ENCODE measurements at regions not wholly inside any gene's neighbourhood (a gene's known extent, or its start where the extent isn't known, plus 50 kb on each side); places are given as distances from the start of the nearest gene placed in this dataset.

- Histone ChIP-seq H3K4me2 (ENCODE audit: low read depth, low read length) (no peak overlapping the region), H3K4me3 (replicated peaks in 1 of 3; ENCODE audit: insufficient read depth in 1 of 3, low read depth in 2 of 3, low read length in 3 of 3) (no peak overlapping the region), H4K20me1 (ENCODE audit: insufficient read depth, low read length) (no peaks in the 10 kb centered on the region), H2AFZ (ENCODE audit: low read length) (no peak overlapping the region), H3K9me3 (ENCODE audit: low read length) (no peaks in the 10 kb centered on the region), H3K27ac (ENCODE audit: extremely low read length, insufficient read depth, low read length) (no peak overlapping the region), H3K9ac (ENCODE audit: insufficient read depth, low read depth, low read length) (no peak overlapping the region), H3K79me2 (ENCODE audit: insufficient read depth, low read length) (no peaks in the 10 kb centered on the region), H3K36me3 (replicated peaks in 1 of 2; ENCODE audit: control insufficient read depth in 1 of 2, insufficient read depth in 2 of 2, low read length in 2 of 2) (no peaks in the 10 kb centered on the region), H3K27me3 (ENCODE audit: control insufficient read depth in 1 of 2, insufficient read depth in 2 of 2, low read length in 2 of 2) (no peaks in the 10 kb centered on the region), H3K4me1 (ENCODE audit: insufficient read depth, low read length) (no peaks in the 10 kb centered on the region)
- BruUV-seq (replicated peaks), result no TSS peak
- ChIA-PET POLR2A (no interaction called here), CTCF (ENCODE audit: low intra/inter-chr PET ratio, low total read pairs) (no interaction called here)
- in situ Hi-C loops (cut with HindIII; ENCODE audit: extremely low pct_ligation_motif_present, low pct_unique_long_range_greater_than_20kb) (no loop called here), intact Hi-C loops (cut with micrococcal nuclease; ENCODE audit: unreplicated experiment) (no loop called here)
- ATAC-seq (no peak), FAIRE-seq (no peak), DNase-seq (ENCODE audit: low spot score) (no peak)
- no peak for TF ChIP-seq HNRNPL (IDR thresholded peaks at IDR 0.05; ENCODE audit: low read depth, low read length)
- TF ChIP-seq ZNF749 (CRISPR knock-in tag; IDR thresholded peaks at IDR 0.05; ENCODE audit: borderline replicate concordance), result no peak
- no peak for TF ChIP-seq HCFC1 (IDR thresholded peaks at IDR 0.05; ENCODE audit: low read depth, low read length)
- no peak for TF ChIP-seq KLF13 (CRISPR knock-in tag; IDR thresholded peaks at IDR 0.05)
- no peak for TF ChIP-seq ZBTB43 (CRISPR knock-in tag; conservative IDR thresholded peaks at IDR 0.05)
- no peak for TF ChIP-seq MTA3 (CRISPR knock-in tag; IDR thresholded peaks at IDR 0.05)
- TF ChIP-seq ZNF784 (CRISPR knock-in tag; IDR thresholded peaks at IDR 0.05; ENCODE audit: borderline replicate concordance), result no peak
- TF ChIP-seq ZNF331 (CRISPR knock-in tag; IDR thresholded peaks at IDR 0.05), result no peak
- TF ChIP-seq POGZ (CRISPR knock-in tag; IDR thresholded peaks at IDR 0.05), result no peak
- TF ChIP-seq GATAD1 (CRISPR knock-in tag; IDR thresholded peaks at IDR 0.05), result no peak
- TF ChIP-seq ZNF569 (CRISPR knock-in tag; IDR thresholded peaks at IDR 0.05; ENCODE audit: borderline replicate concordance), result no peak
- TF ChIP-seq ZNF740 (CRISPR knock-in tag; IDR thresholded peaks at IDR 0.05), result no peak
- no peak for TF ChIP-seq IKZF1 (IDR thresholded peaks at IDR 0.05)
- TF ChIP-seq BCL3 (CRISPR knock-in tag; IDR thresholded peaks at IDR 0.05), result no peak
- TF ChIP-seq SP4 (CRISPR knock-in tag; IDR thresholded peaks at IDR 0.05), result no peak
- no peak for TF ChIP-seq NCOA5 (CRISPR knock-in tag; IDR thresholded peaks at IDR 0.05)
These were observed 227.6 kb downstream of the FZD1 start for GRCh38 chr7:91491868-91492267.

Data from HepG2 (cell line).